Stimulated activated CD8-positive, alpha-beta memory T cell treated with anti-CD3 and anti-CD28 coated beads, Interleukin-15, amount 100 ng/mL, for 48 hours (primary cell): ENCODE measurements at regions not wholly inside any gene's neighbourhood (a gene's known extent, or its start where the extent isn't known, plus 50 kb on each side); places are given as distances from the start of the nearest gene placed in this dataset.

Source experiments
- DNase-seq, 2 donors: peaks; one replicate each; pipeline ENCODE4 v3.0.0-alpha.2; 2020; ENCODE audit warnings: low read depth in 2 of 2

DNA sequence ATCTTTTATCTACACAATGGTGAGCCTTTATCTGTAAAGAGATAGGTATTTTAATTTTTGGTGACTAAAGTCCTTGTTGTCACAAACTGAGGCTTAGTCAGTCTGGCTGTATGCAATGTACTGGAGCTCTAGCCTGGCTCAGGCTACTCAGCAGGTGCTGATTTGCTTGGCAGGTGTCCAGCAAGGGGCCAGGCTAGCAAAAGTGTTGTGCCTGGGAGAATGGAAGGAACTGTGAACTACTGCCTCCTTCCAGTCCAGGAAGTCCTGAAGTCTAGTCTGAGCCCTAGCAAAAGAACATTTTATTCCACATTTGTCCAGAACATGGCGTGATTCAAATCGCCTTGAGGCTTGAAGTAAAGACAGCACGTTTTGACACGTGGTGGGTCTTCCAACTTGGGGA, 260.5 kb downstream of the CCDC85A start:
- DNase-seq: no peak

DNA sequence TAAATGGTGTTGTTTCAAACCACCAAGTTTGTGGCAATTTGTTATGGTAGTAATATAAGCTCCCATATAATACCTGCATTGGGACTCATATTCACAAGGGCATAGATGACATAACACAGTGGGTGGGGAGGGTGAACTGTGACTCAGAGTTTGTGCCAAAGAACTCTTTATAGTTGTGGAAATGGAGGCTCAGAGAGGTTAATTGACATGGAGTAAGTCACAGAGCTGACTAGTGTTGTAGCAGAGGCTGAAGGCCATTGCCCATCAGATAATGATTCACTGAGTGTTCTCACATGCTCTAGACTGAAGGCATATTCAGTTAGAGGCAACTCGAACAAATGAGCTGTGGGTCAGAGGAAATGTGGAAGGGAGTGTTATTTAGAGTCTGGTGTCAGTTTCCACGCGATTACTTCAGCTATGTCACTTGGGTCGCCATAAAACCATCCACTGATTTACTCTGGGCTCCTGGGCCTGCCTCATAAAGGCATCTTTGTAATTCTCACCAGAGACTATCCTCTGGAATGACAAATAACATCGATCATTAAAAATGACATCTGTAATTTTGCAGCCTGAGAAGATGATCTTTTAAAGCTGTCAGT, 264.7 kb downstream of the CCDC85A start:
- DNase-seq: no peak

DNA sequence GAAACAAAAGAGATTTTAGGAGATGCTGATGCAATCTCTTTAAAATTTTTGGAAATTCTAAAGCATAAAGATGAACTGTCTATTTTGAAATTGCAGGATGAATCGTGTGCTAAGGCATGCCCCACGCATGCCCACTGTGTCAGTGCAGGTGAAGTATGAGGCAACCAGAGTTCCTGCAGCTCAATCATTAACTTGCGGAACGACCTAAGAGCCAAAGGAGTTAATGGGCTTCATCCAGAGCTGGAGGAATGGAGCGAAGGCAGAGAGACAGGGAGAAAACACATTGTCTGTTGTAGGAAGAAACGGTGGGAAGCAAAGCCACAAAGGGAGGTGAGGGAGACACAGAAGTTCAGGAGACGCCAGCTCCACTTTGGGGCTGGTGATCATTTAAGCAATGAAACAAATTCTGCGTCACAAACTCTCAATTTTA, 265.2 kb downstream of the CCDC85A start:
- DNase-seq: no peak

DNA sequence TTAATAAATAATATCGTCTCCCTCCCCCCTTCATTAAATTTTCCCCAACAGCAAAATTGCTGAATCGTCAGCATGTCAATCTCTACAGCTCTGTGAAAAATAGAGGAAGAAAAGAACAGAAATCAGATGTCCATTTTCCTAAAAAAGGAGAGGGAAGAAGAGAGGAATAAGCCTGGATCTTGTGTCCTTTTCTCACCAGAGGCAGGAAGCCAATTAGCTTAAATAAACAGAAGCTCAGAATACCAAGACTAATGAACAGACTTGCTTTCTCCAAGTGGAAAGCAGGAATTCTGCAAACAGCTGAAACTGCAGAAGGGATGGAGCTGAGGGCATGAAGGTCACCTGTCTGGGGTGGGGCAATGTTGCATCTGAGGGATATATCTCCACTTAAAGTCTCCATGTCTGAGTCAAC, 265.7 kb downstream of the CCDC85A start:
- DNase-seq: no peak

DNA sequence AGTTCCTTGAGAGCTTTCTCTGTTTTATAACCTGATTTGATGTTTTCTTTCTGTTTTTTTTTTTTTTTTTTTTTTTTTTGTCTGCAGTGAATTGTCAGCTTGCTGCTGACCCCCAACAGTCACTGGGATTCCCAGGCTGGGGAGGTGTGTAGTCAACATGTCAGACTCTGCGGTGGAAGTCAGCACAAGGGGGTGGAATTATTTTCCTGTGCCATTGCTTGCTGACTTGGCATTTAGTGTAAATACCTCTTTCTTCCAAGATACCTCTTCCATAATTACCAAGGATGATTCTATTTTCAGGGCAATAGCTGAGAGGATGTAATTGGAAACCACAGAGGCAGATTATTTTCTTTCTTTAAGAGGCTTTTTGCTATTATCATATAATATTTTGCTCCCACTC, 266.3 kb downstream of the CCDC85A start:
- no peak for DNase-seq

DNA sequence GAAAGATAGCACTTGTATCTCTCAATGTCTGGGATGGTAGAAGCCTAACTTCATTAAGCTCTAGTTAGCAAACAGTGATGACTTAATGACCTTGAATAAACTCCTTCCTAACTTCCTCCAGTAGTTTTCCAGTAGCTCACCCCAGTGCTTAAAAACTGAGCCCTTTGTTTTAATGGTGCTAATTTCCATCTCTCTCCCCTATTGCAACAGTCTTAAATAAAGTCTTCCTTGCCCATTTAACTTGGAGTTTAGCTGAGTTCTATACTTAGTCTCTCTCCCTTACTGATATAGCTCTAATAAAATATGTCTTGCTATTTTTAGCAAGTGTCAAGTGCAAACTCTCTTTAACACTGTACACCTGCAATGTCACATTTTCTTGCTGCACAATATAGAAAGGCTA, 267.0 kb downstream of the CCDC85A start:
- DNase-seq: no peak

DNA sequence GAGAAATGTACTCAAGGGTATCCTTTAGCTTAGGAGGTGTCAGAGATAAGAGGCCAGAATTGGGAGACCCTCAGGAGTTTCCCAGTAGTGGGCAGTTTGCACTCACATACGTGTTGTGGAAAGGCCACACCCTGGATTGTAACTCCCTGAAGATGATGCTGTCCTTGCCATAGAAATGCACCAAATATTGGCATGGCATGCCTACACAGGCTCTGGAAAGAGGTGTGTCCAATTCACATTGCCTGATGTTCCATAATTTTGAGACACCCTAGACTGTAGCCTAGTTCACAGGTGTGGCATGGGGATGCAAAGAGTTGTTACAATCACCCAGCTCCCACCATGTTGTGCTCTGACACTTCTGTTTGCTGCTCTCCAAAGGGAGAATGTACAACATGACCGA, 271.9 kb downstream of the CCDC85A start:
- no peak for DNase-seq

DNA sequence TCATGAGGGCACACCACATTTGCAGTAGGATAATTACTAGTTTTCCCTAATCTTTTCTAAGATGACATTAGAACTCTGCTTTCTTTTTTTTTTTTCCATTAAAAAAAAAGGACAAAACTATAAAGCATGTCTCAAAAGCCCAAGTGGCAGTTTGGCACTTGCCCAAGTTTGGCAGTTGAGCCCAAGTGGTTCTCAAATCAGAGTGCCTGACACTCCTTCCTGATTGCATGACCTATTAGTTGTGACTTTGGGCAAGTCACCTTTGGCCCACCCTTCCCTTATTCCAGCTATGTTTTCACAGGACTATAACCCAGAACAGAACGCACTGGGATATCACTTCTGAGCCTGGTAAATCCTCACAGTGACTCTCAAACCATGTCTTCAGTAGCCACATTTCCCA, 273.0 kb downstream of the CCDC85A start:
- no peak for DNase-seq

DNA sequence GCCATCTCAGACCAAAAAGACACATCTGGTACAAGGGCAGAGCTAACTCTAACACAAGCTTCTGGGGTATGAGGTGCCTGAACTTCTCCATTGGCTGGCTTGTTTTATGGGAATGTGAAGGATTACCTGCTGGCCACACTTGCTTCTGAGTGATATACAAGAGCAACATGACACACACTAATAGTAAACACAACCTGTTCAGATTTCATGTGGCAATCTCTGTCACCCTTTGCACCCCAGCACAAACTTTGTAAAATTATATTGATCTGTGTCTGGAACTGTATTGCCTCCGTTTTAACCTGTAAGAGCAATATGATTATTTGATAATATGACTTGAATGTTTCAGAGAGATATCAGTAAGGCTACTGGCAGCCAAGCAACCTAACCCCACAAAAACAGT, 276.7 kb downstream of the CCDC85A start:
- no peak for DNase-seq

DNA sequence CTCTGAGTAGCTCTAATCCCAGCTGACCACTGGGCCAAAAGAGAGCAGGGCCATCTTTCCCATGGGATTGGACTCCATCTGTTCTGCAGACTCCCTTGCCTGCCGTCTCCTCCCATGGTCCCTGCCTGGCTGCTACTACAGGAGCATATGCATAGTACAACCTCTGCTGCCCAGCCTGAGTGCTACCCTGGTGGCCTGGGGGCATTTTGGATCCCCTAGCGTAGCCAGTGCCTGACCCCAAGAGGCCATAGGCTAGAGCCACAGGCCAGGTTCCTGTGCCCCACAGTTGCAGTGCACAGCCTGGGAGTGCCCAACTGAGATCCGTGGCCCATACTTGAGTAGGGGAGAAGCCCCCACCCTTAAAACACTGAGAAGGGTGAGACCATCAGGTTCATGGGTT, 280.3 kb downstream of the CCDC85A start:
- no peak for DNase-seq

DNA sequence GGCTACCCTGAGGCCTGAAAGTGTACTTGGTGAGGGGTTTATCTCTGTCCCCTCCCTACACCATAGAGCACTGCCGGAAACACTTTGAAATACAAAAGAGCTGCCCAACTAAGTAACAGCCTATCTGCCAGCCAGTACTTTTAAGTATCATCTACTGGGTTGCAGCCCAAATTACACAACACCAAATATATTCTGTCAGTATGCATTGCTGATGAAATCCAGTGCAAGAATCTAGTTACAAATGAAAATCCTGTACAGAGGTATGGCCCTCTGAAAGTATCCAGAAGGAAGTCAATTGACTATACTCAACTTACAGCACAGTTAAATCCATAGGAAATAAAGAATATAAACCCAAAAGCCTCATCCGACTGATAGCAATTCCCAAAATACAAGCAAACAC, 280.8 kb downstream of the CCDC85A start:
- DNase-seq: no peak

DNA sequence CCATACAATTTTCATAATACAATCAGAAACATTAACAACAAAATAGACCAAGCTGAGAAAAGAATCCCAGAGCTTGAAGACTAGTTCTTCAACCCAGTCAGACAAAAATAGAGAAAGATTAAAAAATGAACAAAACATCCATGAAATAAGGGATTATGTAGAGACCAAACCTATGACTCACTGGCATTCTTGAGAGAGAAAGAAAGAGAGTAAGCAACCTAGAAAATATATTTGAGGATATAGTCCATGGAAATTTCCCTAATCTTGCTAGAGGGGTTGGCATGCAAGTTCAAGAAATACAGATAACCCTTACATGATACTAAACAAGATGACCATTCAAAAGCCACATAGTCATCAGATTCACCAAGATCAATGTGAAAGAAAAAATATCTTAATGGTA, 281.7 kb downstream of the CCDC85A start:
- DNase-seq: no peak

DNA sequence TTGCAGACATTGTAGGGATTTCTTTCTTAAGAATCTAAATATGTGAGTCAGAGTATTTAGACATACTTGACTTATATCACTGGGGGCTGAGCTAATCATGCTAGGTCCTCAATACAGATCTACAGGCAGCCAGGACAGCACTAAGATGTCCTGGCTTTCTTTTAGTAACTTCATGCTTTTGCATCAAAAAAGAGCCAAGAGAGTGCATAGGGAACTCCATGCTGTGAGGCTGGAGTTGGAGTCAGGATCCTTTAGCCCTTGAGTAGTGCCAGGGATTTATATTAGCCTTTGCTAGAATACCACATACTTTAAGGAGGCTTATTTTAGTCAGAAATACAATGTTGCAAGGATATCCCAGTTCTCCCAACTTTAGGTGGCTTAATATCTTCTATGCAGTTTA, 289.7 kb downstream of the CCDC85A start:
- no peak for DNase-seq

DNA sequence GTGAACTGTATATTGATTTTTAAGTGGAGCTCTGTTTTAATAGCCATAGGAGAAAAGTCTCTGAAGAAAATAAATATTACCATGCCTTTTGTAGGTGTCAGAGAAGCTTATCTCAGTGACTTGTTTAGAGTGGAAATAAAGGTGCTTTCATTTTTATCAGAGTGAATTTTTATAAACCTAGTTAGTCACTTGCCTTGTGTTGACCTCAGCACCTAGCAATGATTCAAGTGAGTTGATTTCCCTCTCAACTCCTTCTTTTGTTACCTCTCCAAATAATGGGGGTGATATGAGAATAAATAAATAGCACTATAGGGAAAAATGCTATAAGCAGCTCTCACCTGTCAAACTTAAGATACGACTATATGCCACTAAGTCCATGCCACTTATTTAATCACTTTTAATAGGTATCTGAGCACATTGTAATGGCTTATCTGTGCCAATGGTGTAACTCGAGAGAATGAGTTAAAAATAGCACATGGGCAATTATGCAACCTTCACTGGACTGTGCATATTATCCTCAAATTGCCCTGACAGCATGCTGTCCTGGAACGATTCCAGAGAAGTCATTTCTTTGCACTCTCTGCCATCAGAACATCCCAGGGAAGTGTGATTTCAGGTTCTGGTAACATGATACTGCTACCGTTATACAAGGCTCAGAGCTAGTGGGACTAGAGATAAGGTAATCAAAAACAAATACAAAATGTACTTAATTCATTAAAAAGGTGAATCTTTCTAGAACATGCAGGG, 290.8 kb downstream of the CCDC85A start:
- no peak for DNase-seq

DNA sequence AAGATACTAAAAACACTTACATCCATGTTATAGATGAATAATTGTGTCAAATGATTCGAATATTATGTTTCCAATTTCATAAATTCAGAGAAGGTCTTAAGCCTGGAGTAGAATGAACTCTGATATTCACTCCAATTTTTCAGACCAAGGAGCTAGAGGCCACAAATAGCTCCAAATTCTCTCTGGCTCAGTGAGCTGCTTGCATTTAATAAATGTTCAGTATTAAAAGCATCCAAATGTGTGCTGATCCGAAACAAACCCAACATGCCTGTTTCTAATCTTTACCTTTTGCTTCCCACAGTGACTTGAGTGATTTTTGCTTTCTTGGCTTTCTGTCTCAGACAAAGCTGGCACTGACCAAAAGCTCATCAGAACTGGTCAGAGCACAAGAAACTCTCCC, 291.4 kb downstream of the CCDC85A start:
- no peak for DNase-seq

DNA sequence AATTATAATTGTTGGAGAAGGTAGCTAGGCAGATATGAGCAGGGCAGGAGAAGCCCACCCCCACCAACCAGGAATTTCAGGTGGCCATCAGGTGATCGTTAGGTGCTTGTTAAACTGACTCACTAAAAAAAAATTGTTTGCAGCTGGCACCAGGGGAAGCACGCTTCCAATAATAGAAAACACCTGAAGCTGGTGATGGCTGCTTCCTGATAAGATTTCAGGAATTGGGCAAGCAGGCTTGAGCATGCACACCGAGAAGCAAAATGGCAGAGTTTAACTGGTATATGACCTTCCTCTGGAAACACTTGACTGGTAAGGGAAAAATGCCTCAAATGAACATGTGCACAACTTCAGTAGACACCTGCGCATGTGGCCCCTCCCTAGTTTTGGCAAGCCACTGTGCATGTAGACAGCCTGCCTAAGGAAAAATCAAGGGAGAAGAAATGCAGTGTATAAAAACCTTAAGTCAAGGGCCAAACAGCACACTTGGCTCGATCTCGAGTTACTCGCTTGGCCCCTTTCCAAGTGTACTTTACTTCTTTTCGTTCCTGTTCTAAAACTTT, 292.8 kb downstream of the CCDC85A start:
- DNase-seq: no peak

DNA sequence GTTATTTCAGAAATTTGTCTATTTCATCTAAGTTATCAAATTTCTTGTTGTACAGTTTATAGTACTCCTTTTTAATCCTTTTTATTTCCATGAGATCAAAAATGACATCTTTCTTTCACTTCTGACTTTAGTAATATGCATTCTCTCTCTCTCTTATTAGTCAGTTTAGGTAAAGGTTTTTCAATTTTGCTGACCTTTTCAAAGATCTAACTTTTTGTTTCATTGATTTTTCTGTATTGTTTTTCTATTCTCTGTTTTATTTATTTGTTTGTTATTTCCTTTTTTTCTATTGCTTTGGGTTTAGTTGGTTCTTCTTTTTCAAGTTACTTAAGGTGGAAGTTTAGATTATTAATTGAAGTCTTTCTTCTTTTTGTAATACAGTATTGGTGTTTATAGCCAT, 294.2 kb downstream of the CCDC85A start:
- DNase-seq: no peak

DNA sequence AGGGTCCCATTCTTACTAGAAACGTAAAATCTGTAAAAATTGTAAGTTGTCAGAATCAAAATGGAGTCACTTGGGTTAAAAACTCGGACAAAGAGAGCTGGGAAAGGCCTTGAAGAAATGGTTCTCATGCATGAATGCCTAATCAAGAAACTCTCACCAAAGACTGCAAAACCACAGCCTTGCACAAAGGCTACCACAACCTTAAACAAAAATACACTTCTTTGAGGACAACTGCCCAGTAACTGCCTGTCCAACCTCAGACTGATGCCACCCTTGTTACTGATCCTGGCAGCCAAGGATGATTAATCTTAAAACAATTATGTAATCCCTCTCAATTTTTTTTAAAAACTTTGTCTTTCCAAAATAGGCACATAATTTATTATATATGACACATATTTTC, 299.3 kb downstream of the CCDC85A start:
- DNase-seq: no peak

DNA sequence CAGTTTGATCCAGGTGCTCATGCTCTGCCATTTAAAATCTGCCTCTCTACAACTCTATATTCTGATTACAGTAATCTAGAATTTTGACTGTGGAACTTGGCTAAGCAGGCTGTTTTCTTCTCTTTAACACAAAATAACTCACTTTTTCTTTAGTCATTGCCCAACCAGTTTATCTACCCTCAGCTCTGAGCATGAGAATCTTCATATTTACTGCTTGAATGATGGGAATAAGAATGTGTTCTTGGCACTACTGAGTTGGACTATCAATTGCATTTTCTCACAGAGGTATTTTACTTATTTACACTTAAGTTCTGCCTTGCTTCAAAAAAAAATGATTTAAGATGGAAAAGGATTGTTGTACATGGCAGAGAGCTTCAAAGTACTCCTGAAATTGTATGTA, 301.1 kb downstream of the CCDC85A start:
- no peak for DNase-seq

DNA sequence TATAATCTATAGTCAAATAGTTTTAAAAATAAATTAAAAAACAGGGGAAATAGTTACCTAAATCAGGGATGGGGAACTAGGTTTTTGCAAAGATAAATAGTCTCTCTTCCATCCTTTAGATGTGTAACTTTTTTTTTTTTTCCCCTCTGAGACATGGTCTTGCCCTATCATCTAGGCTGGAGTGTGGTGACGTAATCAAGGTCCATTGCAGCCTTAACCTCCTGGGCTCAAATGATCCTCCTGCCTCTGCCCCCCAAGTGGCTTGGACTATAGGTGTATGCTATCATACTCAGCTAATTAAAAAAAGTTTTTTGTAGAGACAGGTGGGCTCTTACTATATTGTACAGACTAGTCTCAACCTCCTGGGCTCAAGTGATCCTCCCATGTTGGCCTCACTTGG, 316.5 kb downstream of the CCDC85A start:
- no peak for DNase-seq

DNA sequence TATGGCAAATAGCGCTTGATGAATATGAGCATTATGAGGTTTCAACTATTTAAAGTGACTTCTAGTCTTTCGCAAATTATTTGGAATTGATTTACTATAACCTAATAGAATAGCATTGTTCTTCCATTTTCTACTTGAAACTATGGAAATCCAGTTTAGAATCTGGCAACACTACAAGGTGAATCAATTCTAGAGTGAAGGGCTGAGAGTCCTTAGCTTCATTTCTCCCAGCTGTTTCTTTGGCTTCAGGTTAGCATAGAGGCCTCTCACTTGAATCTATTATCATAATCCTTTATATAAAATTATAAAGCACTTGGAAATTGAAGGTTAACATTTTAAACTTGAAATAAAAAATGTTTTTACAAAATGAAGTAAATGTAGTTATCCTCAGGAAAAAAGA, 318.8 kb downstream of the CCDC85A start:
- DNase-seq: no peak

DNA sequence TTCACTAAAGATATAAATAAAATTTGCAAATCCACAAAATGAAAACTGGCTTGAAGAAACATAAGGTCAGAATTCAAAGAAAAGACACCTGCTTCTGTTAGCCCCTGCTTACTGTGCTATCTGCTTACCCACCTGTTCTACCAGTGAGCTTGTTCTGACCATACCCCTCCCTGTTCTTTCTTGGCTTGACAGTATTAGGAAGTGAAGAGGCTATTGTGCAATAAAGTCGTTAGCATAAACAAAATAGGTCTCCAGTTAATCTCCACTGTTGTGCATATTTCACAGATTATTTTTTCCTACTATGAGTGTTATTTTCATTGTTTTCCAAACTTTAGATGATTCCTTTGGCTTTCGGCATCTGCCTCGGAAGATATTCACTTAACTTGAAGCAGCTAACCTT, 322.1 kb downstream of the CCDC85A start:
- DNase-seq: no peak

DNA sequence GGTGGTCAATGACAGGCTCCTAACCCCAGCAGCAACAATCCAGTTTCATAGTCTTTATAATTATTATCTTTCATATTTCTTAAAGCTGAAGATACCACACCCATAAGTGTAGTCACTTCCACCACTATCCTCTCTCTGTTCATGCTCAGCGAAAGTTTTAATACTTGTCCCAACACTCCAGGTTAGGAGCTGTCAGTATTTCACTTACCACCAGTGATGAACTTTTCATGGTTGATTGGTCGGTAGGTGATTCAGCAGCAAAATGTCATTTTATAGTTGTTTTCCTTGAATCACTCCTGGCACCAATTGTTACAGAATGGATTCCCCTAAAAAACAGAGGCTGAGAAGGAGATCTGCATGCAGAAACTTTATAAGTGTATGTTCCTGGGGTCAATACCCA, 324.9 kb downstream of the CCDC85A start:
- DNase-seq: no peak

DNA sequence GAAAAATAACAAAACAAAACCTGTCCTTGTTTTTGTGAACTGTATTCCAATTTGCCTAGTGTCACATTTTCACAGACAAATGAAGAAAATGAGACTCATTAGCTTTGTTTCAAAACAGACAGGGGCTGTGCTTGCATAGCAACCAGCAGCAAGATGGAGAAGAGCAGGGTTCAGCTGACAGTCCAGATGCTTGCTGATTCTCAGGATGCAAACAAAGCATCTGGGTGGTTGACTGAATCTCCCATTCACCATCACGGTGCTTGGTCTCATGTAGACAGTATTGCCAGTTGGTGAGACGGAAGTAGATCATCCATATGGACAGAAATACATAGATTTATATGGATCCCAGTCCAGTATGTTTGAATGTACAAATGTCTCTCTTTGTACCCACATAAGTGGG, 326.8 kb downstream of the CCDC85A start:
- DNase-seq: no peak
